ENCODE measurements at regions not wholly inside any gene's neighbourhood (a gene's known extent, or its start where the extent isn't known, plus 50 kb on each side); places are given as distances from the start of the nearest gene placed in this dataset.

- TF ChIP-seq CTCF (IDR thresholded peaks at IDR 0.05; ENCODE audit: extremely low read depth in 1 of 2, insufficient read depth in 1 of 2, low read depth in 1 of 2, low read length in 2 of 2) (no peak), MYC (IDR thresholded peaks at IDR 0.05; ENCODE audit: low read depth, low read length) (no peak), EZH2 (IDR thresholded peaks at IDR 0.05; ENCODE audit: borderline replicate concordance, low read depth, low read length, severe bottlenecking) (no peak), POLR2A (IDR thresholded peaks at IDR 0.05; ENCODE audit: low read depth, low read length) (no peak), MAX (IDR thresholded peaks at IDR 0.05; ENCODE audit: insufficient read depth, insufficient read length) (no peak), POLR2AphosphoS5 (IDR thresholded peaks at IDR 0.05; ENCODE audit: insufficient read depth, low read depth, low read length) (no peak), FOS (IDR thresholded peaks at IDR 0.05; ENCODE audit: borderline replicate concordance, insufficient read depth, low read length) (no peak), JUN (IDR thresholded peaks at IDR 0.05; ENCODE audit: borderline replicate concordance, insufficient read depth, insufficient read length, low read depth) (no peak), GATA2 (IDR thresholded peaks at IDR 0.05; ENCODE audit: insufficient read depth, insufficient read length, low read depth, low read length) (no peak)
These were observed 1630.7 kb upstream of the IGFBP7 start for GRCh38 chr4:58740897-58741296.

Data from endothelial cell of umbilical vein (primary cell).